ENCODE measurements at regions not wholly inside any gene's neighbourhood (a gene's known extent, or its start where the extent isn't known, plus 50 kb on each side); places are given as distances from the start of the nearest gene placed in this dataset.

DNA sequence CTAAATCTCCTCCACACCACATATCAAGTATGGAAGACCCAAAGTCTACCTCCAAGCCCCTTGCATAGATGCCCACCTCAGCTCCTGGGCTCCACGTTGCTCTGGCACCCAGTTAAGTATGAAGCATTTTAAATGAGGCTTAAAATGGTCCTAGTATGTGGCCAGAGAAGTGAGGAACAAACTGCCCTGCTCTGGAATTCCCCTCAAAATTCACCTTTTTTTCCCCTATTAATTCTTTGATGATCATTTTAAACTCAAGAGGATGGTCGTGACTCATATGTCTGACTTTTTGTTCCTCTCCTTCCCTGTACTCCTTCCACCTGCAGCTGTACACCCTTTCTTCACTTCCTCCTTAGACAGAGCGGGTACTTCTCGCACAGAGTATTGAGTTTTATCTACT lies 234.5 kb upstream of the MYOCD start:
- H3K9ac ChIP-seq (ENCODE audit: low read depth, low read length), result no peak overlapping the region
- H3K27ac ChIP-seq (ENCODE audit: low read depth, low read length), result no peak overlapping the region
- no peaks in the 10 kb centered on the region for H3K9me3 ChIP-seq (ENCODE audit: control insufficient read depth, insufficient read depth, low read length)
- H3K4me3 ChIP-seq (ENCODE audit: low read depth, low read length), result no peak overlapping the region
- H3K27me3 ChIP-seq (ENCODE audit: control insufficient read depth, insufficient read depth, low read length), result no peaks in the 10 kb centered on the region
- no peaks in the 10 kb centered on the region for H3K4me1 ChIP-seq (ENCODE audit: control insufficient read depth, insufficient read depth, low read length)
- H3K36me3 ChIP-seq (ENCODE audit: control insufficient read depth, insufficient read depth, low read length), result no peaks in the 10 kb centered on the region

DNA sequence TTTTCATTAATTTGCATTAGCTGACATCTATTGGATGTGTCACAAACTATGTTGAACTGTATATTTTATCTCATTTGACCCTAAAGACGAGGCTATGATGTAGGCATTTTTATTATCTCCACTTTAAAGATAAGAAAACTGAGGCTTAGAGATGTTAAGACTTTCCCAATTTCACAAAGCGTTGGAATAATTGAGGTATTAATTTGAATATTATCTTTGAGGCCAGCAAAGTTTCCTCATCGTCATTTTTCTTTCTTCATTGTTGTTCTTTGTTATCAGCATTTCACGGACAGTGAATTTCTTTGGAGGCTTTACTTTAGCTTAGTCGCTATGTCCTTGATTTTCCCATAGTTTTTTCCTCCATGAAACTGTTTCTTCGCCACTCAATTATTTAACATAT lies 227.5 kb upstream of the MYOCD start:
- Histone ChIP-seq H3K4me3 (ENCODE audit: low read depth, low read length) (no peak overlapping the region), H3K36me3 (ENCODE audit: control insufficient read depth, insufficient read depth, low read length) (no peaks in the 10 kb centered on the region), H3K4me1 (ENCODE audit: control insufficient read depth, insufficient read depth, low read length) (no peaks in the 10 kb centered on the region), H3K9me3 (ENCODE audit: control insufficient read depth, insufficient read depth, low read length) (peaks cover 2% of the 10 kb centered on the region; the same call in 1 of the 2 replicates), H3K27ac (ENCODE audit: low read depth, low read length) (no peak overlapping the region), H3K27me3 (ENCODE audit: control insufficient read depth, insufficient read depth, low read length) (no peaks in the 10 kb centered on the region), H3K9ac (ENCODE audit: low read depth, low read length) (no peak overlapping the region)

DNA sequence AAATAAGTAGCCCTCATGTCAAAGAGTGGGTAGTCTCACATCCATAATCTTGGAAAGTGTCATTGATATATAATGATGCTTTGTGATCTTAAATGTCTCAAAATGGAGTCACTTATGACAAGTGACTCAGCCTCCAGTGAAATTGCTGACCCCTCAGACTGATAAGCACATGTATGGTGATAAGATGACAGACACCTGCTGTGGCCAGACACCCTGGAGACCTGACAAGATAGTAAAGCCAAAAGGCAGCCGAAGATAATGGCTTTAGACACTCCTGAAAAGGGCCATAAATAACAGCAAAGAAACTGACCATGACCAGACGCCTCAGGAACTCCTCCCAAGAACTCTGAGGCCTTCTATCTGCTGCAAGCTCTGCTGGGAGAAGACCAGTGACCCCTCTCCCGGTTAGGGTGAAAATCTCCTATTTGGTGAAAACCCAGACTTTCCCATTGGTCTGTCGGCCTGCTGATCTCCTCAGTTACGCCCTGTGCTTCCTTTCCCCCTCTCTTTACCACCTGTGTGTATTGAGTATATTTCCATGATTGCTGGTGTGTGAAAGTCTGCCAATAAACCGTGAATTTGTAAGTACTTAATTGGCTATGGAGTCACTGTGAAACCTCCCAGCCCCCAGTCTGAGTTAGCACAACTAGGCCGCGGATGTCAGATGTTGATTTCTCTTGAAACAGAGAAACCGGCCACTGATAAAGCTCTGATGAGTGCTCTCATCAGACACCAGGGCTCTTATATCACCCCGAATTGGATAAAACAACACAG lies 226.7 kb upstream of the MYOCD start:
- H3K9ac ChIP-seq (ENCODE audit: low read depth, low read length), result no peak overlapping the region

DNA sequence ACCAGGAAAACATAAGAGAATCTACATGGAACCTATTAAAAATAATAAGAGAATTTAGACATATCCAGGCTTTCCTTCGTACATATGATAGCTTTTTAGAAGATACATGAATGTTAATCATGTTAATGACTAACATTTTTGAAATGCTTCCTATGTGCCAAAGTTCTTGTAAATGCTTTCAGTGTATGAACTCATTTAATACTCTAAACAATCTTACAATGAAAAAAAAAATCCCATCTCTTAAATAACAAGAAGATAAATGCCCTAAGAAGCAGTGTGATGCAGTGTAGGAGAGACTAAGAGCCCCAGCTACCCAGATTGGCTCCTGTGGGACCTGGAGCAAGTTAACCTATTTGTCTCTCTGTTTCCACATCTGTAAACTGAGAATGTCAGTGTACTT lies 220.4 kb upstream of the MYOCD start:
- Histone ChIP-seq H3K27ac (ENCODE audit: low read depth, low read length) (no peak overlapping the region), H3K9ac (ENCODE audit: low read depth, low read length) (no peak overlapping the region), H3K4me3 (ENCODE audit: low read depth, low read length) (no peak overlapping the region), H3K27me3 (ENCODE audit: control insufficient read depth, insufficient read depth, low read length) (no peaks in the 10 kb centered on the region), H3K9me3 (ENCODE audit: control insufficient read depth, insufficient read depth, low read length) (peaks cover 2% of the 10 kb centered on the region; the same call in 1 of the 2 replicates), H3K4me1 (ENCODE audit: control insufficient read depth, insufficient read depth, low read length) (no peaks in the 10 kb centered on the region), H3K36me3 (ENCODE audit: control insufficient read depth, insufficient read depth, low read length) (no peaks in the 10 kb centered on the region)

More for the DNA sequence above, 226.7 kb upstream of the MYOCD start:
- H3K36me3 ChIP-seq (ENCODE audit: control insufficient read depth, insufficient read depth, low read length), result no peaks in the 10 kb centered on the region
- peaks cover 2% of the 10 kb centered on the region; the same call in 1 of the 2 replicates for H3K9me3 ChIP-seq (ENCODE audit: control insufficient read depth, insufficient read depth, low read length)
- H3K27me3 ChIP-seq (ENCODE audit: control insufficient read depth, insufficient read depth, low read length), result no peaks in the 10 kb centered on the region
- H3K4me1 ChIP-seq (ENCODE audit: control insufficient read depth, insufficient read depth, low read length), result no peaks in the 10 kb centered on the region
- no peak overlapping the region for H3K27ac ChIP-seq (ENCODE audit: low read depth, low read length)
- no peak overlapping the region for H3K4me3 ChIP-seq (ENCODE audit: low read depth, low read length)

GRCh38 chr17:12457493-12457892 lies 208.2 kb upstream of the MYOCD start:
- no peaks in the 10 kb centered on the region for H3K4me1 ChIP-seq (ENCODE audit: control insufficient read depth, insufficient read depth, low read length)
- H3K4me3 ChIP-seq (ENCODE audit: low read depth, low read length), result no peak overlapping the region
- no peaks in the 10 kb centered on the region for H3K27me3 ChIP-seq (ENCODE audit: control insufficient read depth, insufficient read depth, low read length)
- H3K9ac ChIP-seq (ENCODE audit: low read depth, low read length), result no peak overlapping the region
- H3K36me3 ChIP-seq (ENCODE audit: control insufficient read depth, insufficient read depth, low read length), result no peaks in the 10 kb centered on the region
- H3K27ac ChIP-seq (ENCODE audit: low read depth, low read length), result no peak overlapping the region
- peaks cover 10% of the 10 kb centered on the region for H3K9me3 ChIP-seq (ENCODE audit: control insufficient read depth, insufficient read depth, low read length)

- Histone ChIP-seq H3K27ac (ENCODE audit: low read depth, low read length) (no peak overlapping the region), H3K9me3 (ENCODE audit: control insufficient read depth, insufficient read depth, low read length) (peaks cover 10% of the 10 kb centered on the region), H3K4me1 (ENCODE audit: control insufficient read depth, insufficient read depth, low read length) (0 out of 2 replicates have a peak, but pooled peaks cover 3% of the 10 kb centered on the region), H3K9ac (ENCODE audit: low read depth, low read length) (no peak overlapping the region), H3K36me3 (ENCODE audit: control insufficient read depth, insufficient read depth, low read length) (no peaks in the 10 kb centered on the region), H3K4me3 (ENCODE audit: low read depth, low read length) (no peak overlapping the region), H3K27me3 (ENCODE audit: control insufficient read depth, insufficient read depth, low read length) (no peaks in the 10 kb centered on the region)
These were observed 206.0 kb upstream of the MYOCD start for GRCh38 chr17:12459736-12460135.

GRCh38 chr17:12463102-12463501 lies 202.6 kb upstream of the MYOCD start:
- Histone ChIP-seq H3K4me3 (ENCODE audit: low read depth, low read length) (no peak overlapping the region), H3K4me1 (ENCODE audit: control insufficient read depth, insufficient read depth, low read length) (0 out of 2 replicates have a peak, but pooled peaks cover 3% of the 10 kb centered on the region), H3K36me3 (ENCODE audit: control insufficient read depth, insufficient read depth, low read length) (no peaks in the 10 kb centered on the region), H3K27ac (ENCODE audit: low read depth, low read length) (no peak overlapping the region), H3K9ac (ENCODE audit: low read depth, low read length) (no peak overlapping the region), H3K9me3 (ENCODE audit: control insufficient read depth, insufficient read depth, low read length) (no peaks in the 10 kb centered on the region), H3K27me3 (ENCODE audit: control insufficient read depth, insufficient read depth, low read length) (no peaks in the 10 kb centered on the region)

GRCh38 chr17:12472252-12473173 lies 193.2 kb upstream of the MYOCD start:
- Histone ChIP-seq H3K36me3 (ENCODE audit: control insufficient read depth, insufficient read depth, low read length) (no peaks in the 10 kb centered on the region), H3K27ac (ENCODE audit: low read depth, low read length) (no peak overlapping the region), H3K4me3 (ENCODE audit: low read depth, low read length) (no peak overlapping the region), H3K9ac (ENCODE audit: low read depth, low read length) (no peak overlapping the region), H3K9me3 (ENCODE audit: control insufficient read depth, insufficient read depth, low read length) (no peaks in the 10 kb centered on the region), H3K27me3 (ENCODE audit: control insufficient read depth, insufficient read depth, low read length) (no peaks in the 10 kb centered on the region), H3K4me1 (ENCODE audit: control insufficient read depth, insufficient read depth, low read length) (0 out of 2 replicates have a peak, but pooled peaks cover 2% of the 10 kb centered on the region)

GRCh38 chr17:12478311-12478710 lies 187.4 kb upstream of the MYOCD start:
- Histone ChIP-seq H3K27me3 (ENCODE audit: control insufficient read depth, insufficient read depth, low read length) (no peaks in the 10 kb centered on the region), H3K36me3 (ENCODE audit: control insufficient read depth, insufficient read depth, low read length) (no peaks in the 10 kb centered on the region), H3K9ac (ENCODE audit: low read depth, low read length) (no peak overlapping the region), H3K9me3 (ENCODE audit: control insufficient read depth, insufficient read depth, low read length) (no peaks in the 10 kb centered on the region), H3K4me1 (ENCODE audit: control insufficient read depth, insufficient read depth, low read length) (no peaks in the 10 kb centered on the region), H3K4me3 (ENCODE audit: low read depth, low read length) (no peak overlapping the region), H3K27ac (ENCODE audit: low read depth, low read length) (no peak overlapping the region)

DNA sequence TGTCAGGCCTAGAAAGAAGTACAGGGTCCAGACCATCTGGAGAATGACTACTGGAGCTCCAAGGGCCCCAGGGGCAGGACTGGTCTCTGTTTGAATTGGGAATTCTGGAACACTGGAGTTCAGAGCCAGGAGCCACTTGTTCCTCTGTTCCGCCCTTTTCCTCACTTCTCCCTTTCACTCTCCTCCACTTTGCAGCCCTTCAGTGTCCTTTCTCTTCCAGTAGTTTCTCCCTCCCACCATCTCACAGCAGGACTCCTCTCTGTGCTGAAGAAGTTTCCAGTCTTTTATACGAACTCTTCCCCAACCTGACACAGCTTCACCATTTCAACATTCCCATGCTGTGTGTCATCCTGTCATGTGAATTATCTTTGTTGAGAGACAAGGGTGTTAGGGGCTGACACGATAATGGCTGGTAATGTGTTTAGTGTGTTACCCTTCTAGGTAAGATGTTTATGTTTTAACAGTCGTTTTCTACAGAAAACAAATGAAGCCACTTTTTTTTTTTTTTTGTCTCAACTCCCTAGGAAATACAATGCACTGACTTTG lies 180.3 kb upstream of the MYOCD start:
- Histone ChIP-seq H3K27me3 (ENCODE audit: control insufficient read depth, insufficient read depth, low read length) (no peaks in the 10 kb centered on the region), H3K4me3 (ENCODE audit: low read depth, low read length) (no peak overlapping the region), H3K36me3 (ENCODE audit: control insufficient read depth, insufficient read depth, low read length) (no peaks in the 10 kb centered on the region), H3K27ac (ENCODE audit: low read depth, low read length) (no peak overlapping the region), H3K9me3 (ENCODE audit: control insufficient read depth, insufficient read depth, low read length) (no peaks in the 10 kb centered on the region), H3K4me1 (ENCODE audit: control insufficient read depth, insufficient read depth, low read length) (peaks cover 5% of the 10 kb centered on the region; the same call in 1 of the 2 replicates), H3K9ac (ENCODE audit: low read depth, low read length) (no peak overlapping the region)
